ENCODE measurements at regions not wholly inside any gene's neighbourhood (a gene's known extent, or its start where the extent isn't known, plus 50 kb on each side); places are given as distances from the start of the nearest gene placed in this dataset.
"Not testable (repeated sequence)": the region's sequence is repeated elsewhere in the genome, so short reads cannot be mapped to it uniquely, and the experiment has no call there.

GRCh38 chr7:35152059-35152458, 101.8 kb downstream of the TBX20 start:
- DNase-seq = peak; percentile 5

- not testable (repeated sequence) for DNase-seq
Measured at GRCh38 chr7:35148030-35148429, 105.9 kb downstream of the TBX20 start.

GRCh38 chr7:35142125-35142524, 104.8 kb upstream of the DPY19L1 start:
- DNase-seq = not testable (repeated sequence)

- not testable (repeated sequence) for DNase-seq
Measured at GRCh38 chr7:35139281-35139680, 102.0 kb upstream of the DPY19L1 start.

GRCh38 chr7:35133465-35133864, 96.2 kb upstream of the DPY19L1 start:
- not testable (repeated sequence) for DNase-seq

- not testable (repeated sequence) for DNase-seq
Measured at GRCh38 chr7:35133011-35133410, 95.7 kb upstream of the DPY19L1 start.

GRCh38 chr7:35128662-35129061, 91.4 kb upstream of the DPY19L1 start:
- not testable (repeated sequence) for DNase-seq

- DNase-seq = not testable (repeated sequence)
Measured at GRCh38 chr7:35118526-35118925, 81.2 kb upstream of the DPY19L1 start.

GRCh38 chr7:35106667-35107066, 69.4 kb upstream of the DPY19L1 start:
- DNase-seq = not testable (repeated sequence)

GRCh38 chr7:35105511-35105910, 68.2 kb upstream of the DPY19L1 start:
- DNase-seq = not testable (repeated sequence)

GRCh38 chr7:35102845-35103244, 65.6 kb upstream of the DPY19L1 start:
- not testable (repeated sequence) for DNase-seq

- not testable (repeated sequence) for DNase-seq
Measured at GRCh38 chr7:35092961-35093360, 55.7 kb upstream of the DPY19L1 start.
